Sigmoid colon (tissue), 4 donors: ENCODE measurements at regions not wholly inside any gene's neighbourhood (a gene's known extent, or its start where the extent isn't known, plus 50 kb on each side); places are given as distances from the start of the nearest gene placed in this dataset.

Experiments used
- EP300 ChIP-seq, 4 donors: sonication (generic); formaldehyde crosslinking; IDR thresholded peaks; one replicate each; pipeline ENCODE4 v1.6.1; 2017; ENCODE audit warnings: antibody characterized with exemption in 4 of 4
- POLR2A ChIP-seq, 2 donors: fragments of 450-650 bp; IDR thresholded peaks; one replicate each; pipeline ENCODE4 v1.6.1; 2016; ENCODE audit warnings: antibody characterized with exemption in 2 of 2, mild to moderate bottlenecking in 2 of 2, moderate library complexity in 2 of 2
- POLR2AphosphoS5 ChIP-seq, 4 donors: sonication (generic); formaldehyde crosslinking; IDR thresholded peaks; one replicate each; pipeline ENCODE4 v1.6.1; 2017; ENCODE audit warnings: antibody characterized with exemption in 4 of 4
- TF ChIP-seq, protein P1 (sequence below), 4 experiments: fragments of 450-650 bp in 3 of 4; fragments of 200-600 bp in 1 of 4; IDR thresholded peaks; one replicate each; pipeline ENCODE4 v1.5.1; 2016 to 2019; ENCODE audit warnings: antibody characterized with exemption in 4 of 4, mild to moderate bottlenecking in 3 of 4, moderate library complexity in 2 of 4

DNA sequence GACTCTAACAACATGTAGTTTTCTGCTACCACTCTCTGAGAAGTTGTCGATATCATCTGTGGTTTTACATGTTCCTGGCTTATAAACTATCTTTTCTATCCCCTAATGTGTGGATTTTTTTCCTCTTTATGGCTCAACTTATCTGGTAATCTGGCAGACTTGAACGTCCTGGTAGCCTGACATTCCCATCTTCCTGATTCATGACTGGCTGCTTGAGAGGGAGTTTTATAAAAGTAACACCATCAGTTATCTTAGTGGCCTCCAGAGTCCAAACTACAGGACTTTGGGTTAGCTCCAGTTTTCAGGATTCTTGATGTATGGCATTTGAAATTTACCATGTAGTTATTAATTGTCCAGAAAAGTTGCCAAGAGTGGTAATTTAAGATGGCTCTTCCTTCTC is 174.0 kb upstream of the GULP1 start:
- TF ChIP-seq POLR2AphosphoS5 (IDR thresholded peaks at IDR 0.05), result no peak
- TF ChIP-seq, protein P1, sequence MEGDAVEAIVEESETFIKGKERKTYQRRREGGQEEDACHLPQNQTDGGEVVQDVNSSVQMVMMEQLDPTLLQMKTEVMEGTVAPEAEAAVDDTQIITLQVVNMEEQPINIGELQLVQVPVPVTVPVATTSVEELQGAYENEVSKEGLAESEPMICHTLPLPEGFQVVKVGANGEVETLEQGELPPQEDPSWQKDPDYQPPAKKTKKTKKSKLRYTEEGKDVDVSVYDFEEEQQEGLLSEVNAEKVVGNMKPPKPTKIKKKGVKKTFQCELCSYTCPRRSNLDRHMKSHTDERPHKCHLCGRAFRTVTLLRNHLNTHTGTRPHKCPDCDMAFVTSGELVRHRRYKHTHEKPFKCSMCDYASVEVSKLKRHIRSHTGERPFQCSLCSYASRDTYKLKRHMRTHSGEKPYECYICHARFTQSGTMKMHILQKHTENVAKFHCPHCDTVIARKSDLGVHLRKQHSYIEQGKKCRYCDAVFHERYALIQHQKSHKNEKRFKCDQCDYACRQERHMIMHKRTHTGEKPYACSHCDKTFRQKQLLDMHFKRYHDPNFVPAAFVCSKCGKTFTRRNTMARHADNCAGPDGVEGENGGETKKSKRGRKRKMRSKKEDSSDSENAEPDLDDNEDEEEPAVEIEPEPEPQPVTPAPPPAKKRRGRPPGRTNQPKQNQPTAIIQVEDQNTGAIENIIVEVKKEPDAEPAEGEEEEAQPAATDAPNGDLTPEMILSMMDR (IDR thresholded peaks at IDR 0.05), result no peak
- no peak for TF ChIP-seq POLR2A (IDR thresholded peaks at IDR 0.05)
- TF ChIP-seq EP300 (IDR thresholded peaks at IDR 0.05), result no peak
